ENCODE measurements at regions not wholly inside any gene's neighbourhood (a gene's known extent, or its start where the extent isn't known, plus 50 kb on each side); places are given as distances from the start of the nearest gene placed in this dataset.

GRCh38 chr4:176856421-176856820, 63.7 kb upstream of the VEGFC start:
- Histone ChIP-seq H3K36me3 (ENCODE audit: insufficient read depth in 1 of 2, low read depth in 1 of 2) (no peaks in the 10 kb centered on the region), H3K4me3 (no peak overlapping the region), H3K4me1 (no peaks in the 10 kb centered on the region), H3K27ac (no peak overlapping the region), H3K27me3 (ENCODE audit: insufficient read depth in 3 of 3, low read length in 2 of 3) (no peaks in the 10 kb centered on the region), H3K9me3 (no peaks in the 10 kb centered on the region)
- ATAC-seq (no peak), DNase-seq (no peak)
- 56 to 69% (median 60%) methylated on average over 2 of the region's 2 CpGs for WGBS, 3 donors
- intact Hi-C loops (cut with DNase I) = no loop called here
- no peak for TF ChIP-seq CTCF (IDR thresholded peaks at IDR 0.05)

GRCh38 chr4:176858839-176859238, 66.1 kb upstream of the VEGFC start:
- TF ChIP-seq CTCF (IDR thresholded peaks at IDR 0.05) = no peak
- H3K27me3 ChIP-seq (ENCODE audit: insufficient read depth in 3 of 3, low read length in 2 of 3) = no peaks in the 10 kb centered on the region
- no peak for ATAC-seq
- intact Hi-C loops (cut with DNase I) = no loop called here
- H3K36me3 ChIP-seq (ENCODE audit: insufficient read depth in 1 of 2, low read depth in 1 of 2) = no peaks in the 10 kb centered on the region
- DNase-seq = no peak
- H3K4me3 ChIP-seq = no peak overlapping the region
- no peaks in the 10 kb centered on the region for H3K4me1 ChIP-seq
- H3K27ac ChIP-seq = no peak overlapping the region
- H3K9me3 ChIP-seq = no peaks in the 10 kb centered on the region

- no peak for DNase-seq
- no peak for TF ChIP-seq CTCF (IDR thresholded peaks at IDR 0.05)
- Histone ChIP-seq H3K9me3 (no peaks in the 10 kb centered on the region), H3K4me1 (no peaks in the 10 kb centered on the region), H3K27me3 (ENCODE audit: insufficient read depth in 3 of 3, low read length in 2 of 3) (no peaks in the 10 kb centered on the region), H3K4me3 (no peak overlapping the region), H3K27ac (no peak overlapping the region), H3K36me3 (ENCODE audit: insufficient read depth in 1 of 2, low read depth in 1 of 2) (no peaks in the 10 kb centered on the region)
- intact Hi-C loops (cut with DNase I) = no loop called here
- no peak for ATAC-seq
- 0 to 41% (median 21%) methylated on average over 1 of the region's 1 CpG for WGBS, 3 donors
These were observed 71.5 kb upstream of the VEGFC start for GRCh38 chr4:176864238-176864637.

GRCh38 chr4:176868676-176869075, 76.0 kb upstream of the VEGFC start:
- WGBS, 3 donors = 75 to 83% (median 78%) methylated on average over 2 of the region's 2 CpGs
- H3K9me3 ChIP-seq = no peaks in the 10 kb centered on the region

More at GRCh38 chr4:176868676-176869075, 76.0 kb upstream of the VEGFC start:
- no peak for DNase-seq
- Histone ChIP-seq H3K27ac (no peak overlapping the region), H3K4me1 (no peaks in the 10 kb centered on the region), H3K36me3 (ENCODE audit: insufficient read depth in 1 of 2, low read depth in 1 of 2) (no peaks in the 10 kb centered on the region), H3K4me3 (no peak overlapping the region), H3K27me3 (ENCODE audit: insufficient read depth in 3 of 3, low read length in 2 of 3) (no peaks in the 10 kb centered on the region)
- ATAC-seq = no peak
- intact Hi-C loops (cut with DNase I) = no loop called here
- no peak for TF ChIP-seq CTCF (IDR thresholded peaks at IDR 0.05)

Data from psoas muscle (tissue), 7 donors.